NCI-H526 treated with DMSO at 0.1 percent for 48 hours (cell line): ENCODE measurements at regions not wholly inside any gene's neighbourhood (a gene's known extent, or its start where the extent isn't known, plus 50 kb on each side); places are given as distances from the start of the nearest gene placed in this dataset.
A peak's percentile ranks its signal among the peaks of the same experiment; 100 is the strongest.
"Not testable (repeated sequence)": the region's sequence is repeated elsewhere in the genome, so short reads cannot be mapped to it uniquely, and the experiment has no call there.

ENCODE experiments used
- DNase-seq: peaks from one replicate; lab custom pipeline; 2025; lab: John Stamatoyannopoulos, UW

DNA sequence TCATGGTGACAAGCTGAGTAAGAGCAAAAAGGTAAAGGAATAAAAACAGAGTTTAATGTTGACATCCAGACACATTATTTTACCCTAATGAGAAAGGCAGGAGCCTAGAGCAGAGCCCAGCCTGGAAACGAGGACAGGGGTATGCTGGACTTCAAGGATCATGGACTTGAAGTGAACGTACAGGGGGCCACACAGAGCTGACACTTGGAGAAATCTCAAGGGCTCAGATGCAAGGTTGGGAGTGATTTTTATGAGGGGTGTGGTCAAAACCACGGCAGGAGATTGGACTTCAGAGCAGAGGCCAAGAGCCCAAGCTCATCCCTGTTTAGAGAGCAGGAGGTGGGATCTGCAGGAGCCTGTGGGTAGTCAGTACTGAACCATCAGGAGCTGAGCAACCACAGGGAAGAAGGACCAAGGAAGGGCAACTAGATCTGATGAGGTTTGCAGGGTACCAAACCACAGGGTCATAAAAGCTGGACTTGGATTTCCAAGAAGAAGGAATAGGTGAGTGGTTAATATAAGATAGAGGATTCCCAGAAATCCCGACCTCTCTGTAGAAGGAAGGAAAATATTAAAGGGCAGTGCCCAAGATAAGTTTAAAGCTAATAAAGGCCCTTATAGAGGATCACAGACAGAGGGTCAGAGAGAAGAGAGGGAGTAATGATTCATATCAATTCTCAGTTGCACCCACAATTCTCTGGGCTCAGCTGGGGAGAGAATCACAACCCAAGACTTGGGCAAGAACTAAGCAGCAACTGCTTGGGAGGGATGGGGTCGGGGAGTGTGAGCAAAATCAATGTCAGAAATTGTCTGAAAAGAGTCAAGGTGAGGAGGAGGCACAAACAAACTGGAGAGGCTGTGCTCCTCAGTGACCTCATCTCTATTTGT is 331.7 kb downstream of the SOX9 start:
- no peak for DNase-seq

DNA sequence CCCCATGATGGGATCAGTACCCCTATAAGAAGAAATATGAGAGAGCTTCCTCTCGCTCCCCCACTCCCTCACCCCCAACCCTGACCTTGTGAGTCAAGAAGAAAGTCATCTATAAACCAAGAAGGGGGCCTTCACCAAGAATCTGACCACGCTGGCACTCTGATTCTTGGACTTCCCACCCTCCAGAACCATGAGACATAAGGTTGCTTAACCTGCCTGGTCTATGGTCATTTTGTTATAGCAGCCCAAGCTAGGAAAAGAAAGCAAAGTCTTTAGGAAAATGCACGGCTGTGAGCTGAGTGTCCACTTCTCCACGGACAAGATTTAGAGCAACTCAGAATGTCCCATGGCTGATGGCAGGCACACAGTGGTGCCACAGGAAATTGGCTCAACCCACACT is 333.5 kb downstream of the SOX9 start:
- DNase-seq = no peak

DNA sequence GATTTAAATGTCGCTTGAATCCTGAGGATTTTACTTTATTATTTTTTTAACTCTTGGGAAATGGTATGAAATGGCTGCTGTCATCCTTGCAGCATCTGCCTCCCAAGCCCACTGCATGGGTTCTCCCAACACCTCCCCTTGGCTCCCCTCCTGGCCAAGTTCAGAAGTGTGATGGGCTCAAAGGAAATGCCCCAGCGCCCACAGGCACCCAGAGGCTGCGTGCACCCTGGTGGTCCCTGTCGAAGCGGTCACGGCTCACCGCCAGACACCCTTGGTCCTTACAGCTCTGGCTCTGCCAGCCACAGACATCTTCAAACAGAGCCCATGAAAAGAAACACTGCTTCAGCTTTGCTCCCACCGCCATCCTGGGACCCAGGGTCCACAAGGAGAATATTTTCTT is 334.7 kb downstream of the SOX9 start:
- no peak for DNase-seq

DNA sequence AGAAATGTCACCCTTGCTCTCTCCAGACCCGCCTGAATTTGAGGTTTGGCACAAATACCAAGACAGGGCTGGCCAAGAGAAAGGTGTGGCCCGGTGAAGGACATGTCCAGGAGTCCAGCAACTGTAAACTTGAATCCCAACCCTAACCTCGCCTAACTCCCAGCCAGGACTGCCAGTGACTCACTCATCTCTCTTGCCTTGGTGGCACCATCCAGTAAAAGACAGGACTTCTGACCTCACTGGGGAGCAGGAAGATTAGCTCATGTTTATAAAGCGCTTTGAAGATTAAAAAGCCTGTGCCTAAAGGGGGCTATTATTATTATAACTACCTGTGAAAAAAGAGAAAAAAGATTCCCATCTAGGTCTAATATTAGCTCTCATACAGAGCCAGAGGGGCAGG is 335.3 kb downstream of the SOX9 start:
- DNase-seq = no peak

DNA sequence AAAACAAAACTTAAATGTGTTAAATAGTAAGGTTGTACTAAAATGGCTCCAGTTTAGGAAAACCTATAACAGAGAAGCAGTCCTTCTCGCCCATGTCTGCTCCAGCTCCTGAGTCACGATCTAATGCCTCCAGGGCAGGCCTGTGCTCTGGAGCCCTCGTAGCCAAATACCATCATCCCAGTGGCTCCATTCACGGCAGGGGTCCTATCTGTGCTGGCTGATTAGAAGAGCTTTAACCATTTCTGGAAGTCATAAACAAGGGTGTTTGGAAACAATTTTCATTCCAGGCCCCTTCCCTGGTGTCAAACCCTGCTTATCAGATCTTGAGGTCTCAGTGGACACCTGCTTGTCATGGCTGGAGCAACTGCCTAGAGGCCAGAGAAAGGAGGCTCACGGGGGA is 336.9 kb downstream of the SOX9 start:
- no peak for DNase-seq

DNA sequence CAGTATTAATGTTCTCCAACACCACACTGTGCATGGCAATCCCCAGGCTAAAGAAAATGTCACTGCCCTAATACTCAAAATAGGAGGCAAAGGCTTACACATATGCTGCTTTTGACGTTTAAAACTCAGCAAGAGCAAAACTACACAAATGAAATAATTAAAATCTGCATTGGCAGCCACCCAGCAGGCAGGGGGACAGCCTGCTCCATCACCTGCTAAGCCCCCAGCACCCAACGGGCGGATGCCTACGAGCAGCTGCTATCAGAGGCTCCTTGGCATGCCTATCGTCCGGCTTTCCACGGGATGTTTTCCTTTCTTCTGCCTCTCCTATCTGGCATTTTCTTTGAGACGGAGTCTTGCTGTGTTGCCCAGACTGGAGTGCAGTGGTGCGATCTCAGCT is 337.5 kb downstream of the SOX9 start:
- no peak for DNase-seq

DNA sequence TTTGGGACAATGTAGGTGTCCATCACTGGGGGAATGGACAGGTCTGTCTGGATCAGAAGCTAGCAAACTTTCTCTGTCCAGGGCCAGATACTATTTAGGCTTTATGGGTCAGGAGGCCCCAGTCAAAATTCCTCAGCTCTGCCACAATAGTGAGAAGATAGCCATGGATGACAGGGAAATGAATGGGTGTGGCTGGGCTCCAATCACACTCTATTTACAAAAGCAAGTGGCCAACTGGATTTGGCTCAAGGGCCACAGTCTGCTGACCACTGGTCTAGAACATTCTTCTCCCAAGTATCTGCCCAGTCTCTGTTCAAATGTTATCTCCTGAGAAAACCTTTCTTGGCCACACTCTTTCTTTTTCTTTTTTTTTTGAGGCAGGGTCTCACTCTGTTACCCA is 339.9 kb downstream of the SOX9 start:
- no peak for DNase-seq

DNA sequence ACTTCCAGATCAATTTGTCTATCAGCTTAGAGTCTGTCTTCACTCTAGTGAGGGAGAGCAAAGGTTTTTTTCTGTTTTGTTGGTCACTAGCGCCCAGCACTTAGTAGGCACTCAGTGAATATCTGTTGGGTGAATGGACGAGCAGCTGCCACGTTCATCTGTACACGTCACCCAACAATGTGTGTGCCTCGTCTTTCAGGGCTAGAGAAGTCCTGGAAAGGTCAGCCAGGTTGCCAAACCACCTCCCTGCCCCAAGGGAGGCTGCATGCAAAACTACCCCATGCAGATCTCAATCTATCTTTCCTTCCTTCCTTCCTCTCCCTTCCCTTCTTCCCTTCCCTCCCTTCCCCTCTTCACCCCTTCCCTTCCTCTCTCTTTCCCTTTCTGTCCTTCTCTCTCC is 340.9 kb downstream of the SOX9 start:
- DNase-seq = no peak

DNA sequence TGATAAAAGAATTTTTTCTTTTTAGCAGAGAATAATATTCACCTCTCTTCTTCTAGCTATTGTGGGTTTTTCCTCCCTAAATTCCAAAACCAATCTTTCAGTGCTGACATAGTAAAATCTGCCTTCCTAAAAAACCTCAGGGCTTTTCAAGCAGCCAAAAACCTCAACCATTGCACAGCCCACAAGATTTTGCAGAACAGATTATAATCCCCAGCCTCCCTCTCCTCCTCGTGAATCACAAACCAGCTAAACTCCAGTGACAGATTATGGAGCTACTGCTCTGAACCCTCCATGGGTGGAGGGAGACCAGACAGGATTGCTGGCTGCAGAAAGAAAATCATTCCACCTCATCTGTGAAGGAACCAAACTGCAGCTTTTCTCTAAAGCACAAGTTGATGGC is 341.6 kb downstream of the SOX9 start:
- no peak for DNase-seq

DNA sequence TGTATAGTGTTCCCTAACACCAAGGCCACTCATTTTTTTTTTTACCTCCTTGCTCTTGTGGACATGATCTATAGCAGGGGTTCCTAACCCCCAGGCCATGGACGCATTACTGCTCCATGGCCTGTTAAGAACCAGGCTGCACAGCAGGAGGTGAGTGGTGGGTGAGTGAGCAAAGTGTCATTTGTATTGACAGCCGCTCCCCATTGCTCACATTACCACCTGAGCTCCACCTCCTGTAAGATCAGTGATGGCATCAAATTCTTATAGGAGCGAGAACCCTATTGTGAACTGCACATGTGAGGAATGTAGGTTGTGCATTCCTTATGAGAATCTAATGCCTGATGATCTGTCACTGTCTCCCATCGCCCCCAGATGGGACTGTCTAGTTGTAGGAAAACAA is 342.0 kb downstream of the SOX9 start:
- DNase-seq = no peak

DNA sequence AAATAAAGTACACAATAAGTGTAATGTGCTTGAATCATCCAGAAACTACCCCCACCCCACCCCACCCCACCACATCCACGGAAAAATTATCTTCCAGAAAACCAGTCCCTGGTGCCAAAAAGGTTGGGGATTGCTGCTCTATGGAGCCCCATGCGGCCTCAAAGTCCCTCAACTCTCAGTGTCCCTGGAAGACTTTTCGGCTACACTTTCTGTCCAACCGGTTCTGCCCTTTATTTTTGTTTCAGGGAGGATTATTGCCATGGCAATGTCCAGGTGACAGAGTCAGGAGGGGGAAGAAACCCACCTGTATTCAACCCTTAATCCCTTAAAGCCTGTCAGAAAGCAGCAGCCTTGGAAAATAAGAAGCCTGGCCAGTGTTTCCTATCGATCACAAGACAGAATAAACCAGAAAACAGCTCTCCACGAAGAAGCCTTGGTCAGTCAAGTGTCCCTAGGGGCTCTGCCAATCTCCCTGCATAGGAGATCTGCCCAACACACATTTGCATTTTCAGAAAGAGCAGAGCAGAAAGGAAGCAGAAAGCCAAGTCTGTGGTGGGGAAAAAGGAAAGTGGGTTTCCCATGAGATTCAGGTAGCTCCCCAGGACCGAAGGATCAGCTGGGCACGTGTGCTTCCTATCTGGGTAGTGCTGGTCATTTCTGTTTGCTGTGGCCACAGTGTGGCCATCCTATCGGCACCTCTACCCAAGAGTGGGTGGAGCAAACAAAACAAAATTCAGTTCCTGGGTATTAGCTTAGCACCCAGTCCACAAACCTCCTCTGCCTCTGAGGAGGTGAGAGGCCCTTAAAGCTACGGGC is 342.7 kb downstream of the SOX9 start:
- peak; percentile 79 for DNase-seq

DNA sequence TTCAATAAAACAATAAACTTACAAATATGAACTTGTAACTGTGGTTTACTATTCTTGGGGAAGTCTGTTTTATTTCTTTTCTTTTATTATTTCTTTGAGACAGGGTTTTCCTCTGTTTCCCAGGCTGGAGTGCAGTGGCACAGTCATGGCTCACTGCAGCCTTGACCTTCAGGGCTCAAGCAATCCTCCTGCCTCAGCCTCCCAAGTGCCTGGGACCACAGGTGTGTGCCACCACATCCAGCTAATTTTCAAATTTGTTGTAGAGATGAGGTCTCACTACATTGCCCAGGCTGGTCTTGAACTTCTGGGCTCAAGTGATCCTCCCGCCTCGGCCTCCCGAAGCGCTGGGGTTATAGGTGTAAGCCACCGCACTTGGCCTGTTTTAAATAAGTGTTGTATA is 343.4 kb downstream of the SOX9 start:
- DNase-seq = not testable (repeated sequence)

DNA sequence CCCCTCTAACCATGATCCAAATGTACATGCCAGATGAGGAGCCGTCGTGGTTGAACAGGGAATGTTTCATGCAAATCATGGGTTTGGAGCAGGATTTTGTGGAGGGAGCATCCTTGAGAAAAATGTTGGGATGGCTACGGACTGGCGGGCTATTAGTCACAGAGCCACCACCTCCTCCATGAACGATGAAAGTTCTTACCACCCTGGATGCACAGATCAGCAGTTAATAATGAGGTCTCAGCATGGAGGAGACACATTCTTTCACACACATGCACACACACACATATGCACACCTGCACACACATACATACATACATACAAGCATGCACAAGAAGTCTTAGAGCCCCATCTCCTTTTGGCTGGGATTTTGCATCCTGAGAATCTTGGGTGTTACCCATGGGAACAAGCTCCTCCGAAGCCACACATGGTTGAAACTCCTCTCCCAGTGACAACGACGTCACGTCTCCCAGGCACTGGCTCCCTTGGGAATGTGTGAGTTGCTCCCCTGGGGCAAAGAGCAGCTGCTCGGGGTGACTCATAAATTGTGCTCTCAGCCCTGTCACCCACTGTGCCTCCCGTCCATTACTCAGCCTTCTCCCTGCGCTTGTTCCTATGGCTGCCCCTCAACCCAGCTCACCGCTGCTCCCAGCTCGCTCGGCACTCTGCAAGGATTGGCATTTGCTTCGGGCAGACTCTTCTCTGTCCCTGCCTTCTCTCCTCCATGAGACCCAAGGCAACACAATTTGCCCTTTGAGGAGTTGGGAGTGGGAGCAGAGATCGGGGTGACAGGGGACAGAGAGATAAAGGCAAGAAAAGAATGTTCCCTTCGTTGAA is 344.6 kb downstream of the SOX9 start:
- DNase-seq = peak; percentile 81

DNA sequence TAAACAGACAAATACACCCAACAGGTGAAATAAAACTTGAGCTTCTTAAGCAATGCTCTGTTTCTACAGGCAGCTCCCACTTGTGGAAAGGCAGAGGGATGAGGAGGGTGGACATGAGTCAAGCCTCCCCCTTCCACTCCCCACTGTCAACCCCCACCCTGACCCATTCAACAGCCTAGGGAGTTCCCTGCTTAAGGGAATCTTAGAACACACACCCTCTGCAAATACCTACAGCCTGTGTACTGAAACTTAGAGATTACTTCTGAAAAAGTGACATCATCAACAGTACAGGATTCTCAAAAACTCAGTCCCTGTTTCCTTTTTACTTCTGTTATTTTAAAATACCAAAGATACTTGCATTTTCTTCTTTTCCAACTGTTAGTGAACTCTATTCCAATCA is 345.4 kb downstream of the SOX9 start:
- no peak for DNase-seq

DNA sequence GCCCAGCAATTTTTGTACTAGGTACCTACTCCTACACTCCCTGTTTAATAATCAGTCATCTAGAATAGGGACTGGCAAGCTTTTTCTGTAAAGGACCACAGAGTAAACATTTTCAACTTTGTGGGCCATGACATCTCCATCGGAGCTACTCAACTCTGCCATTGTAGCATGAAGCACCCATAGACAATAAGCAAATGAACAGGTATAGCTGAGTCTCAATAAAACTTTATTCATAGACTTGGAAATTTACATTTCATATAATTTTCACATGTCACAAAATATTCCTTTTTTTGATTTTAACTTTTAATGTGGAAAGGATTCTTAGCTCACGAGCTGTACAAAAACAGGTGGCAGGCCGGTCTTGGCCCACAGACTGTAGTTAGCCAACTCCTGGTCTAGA is 345.8 kb downstream of the SOX9 start:
- DNase-seq = no peak

DNA sequence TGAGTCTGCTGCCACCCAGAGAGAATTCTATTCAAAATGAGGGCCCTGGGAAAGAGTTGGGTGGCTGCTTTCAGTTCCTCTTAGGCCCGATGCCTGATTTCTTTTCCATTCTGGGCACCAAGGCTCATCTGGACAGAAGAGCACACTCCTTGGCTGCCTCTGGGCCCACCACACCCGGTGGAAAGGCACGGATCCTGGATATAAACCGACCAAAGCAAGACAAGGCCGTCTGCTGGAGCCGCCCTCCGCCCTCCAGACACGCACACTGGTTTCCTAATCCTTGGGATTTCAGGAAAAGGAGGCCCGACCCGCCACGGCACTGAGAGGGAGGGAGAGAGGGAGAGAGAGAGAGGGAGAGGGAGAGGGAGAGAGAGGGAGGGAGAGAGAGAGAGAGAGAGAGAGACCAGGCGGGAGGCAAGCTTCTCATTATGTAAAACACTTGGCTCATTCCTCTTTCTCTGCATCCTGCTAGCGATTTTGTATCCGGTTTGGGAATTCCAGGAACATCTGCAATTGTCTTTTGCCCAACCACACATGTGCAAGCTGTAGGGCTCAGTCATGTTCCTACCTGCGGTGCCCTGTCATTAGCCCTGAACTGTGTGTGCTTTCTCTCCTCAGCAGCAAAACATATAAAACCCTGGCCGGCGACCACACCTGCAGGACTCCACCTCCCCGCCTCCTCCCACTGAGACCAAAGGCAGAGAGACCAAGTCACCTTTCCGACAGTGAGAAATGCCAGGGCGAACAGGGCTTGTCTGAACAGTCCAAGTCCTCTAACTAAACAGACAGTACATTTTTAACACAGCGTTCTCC is 347.2 kb downstream of the SOX9 start:
- DNase-seq = peak; percentile 69

DNA sequence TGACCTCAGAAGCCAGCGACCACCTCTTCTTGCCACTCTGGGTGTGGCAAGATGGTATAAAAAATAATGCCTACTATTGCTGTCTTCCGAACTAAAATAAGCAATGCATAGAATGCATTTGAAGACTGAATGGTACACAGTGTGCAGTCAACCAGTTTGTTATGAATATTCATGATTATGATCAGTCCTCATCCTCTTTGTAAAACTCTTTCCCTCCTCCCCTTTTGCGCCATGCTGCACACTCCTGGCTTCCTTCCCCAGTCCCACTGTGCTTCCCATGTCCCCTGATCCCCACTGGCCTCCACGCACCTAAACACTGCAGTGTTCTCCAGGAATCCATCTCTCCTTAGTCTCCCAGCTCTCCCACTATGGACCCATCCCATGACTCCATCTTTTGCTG is 348.0 kb downstream of the SOX9 start:
- DNase-seq = peak; percentile 57

DNA sequence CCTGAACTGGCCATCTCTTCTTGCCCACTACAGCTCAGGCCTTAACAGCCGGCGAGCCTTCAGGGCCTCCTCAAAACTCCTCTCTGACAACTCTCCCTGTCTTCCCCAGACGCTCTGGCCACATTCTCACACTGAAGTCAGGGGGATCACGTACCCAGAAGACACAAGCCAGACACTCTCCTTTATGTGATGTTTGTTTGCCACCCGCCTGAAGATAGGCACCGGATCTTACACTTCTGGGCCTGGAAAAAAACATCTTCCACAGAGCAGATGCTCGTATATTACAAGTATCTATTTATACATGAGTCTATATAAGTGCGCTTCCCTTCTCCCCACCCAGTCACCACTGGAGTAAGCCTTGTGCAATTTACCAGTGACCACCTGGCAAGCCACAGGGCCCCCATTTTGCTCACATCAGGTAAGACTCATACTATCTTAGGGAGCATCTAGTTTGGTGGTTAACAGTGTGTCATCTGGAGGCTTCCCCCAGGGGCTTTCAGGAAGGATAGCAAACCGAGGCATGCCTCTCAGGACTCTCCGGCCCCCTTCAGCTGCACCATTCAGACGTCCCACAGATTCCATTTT is 349.4 kb downstream of the SOX9 start:
- DNase-seq = no peak

DNA sequence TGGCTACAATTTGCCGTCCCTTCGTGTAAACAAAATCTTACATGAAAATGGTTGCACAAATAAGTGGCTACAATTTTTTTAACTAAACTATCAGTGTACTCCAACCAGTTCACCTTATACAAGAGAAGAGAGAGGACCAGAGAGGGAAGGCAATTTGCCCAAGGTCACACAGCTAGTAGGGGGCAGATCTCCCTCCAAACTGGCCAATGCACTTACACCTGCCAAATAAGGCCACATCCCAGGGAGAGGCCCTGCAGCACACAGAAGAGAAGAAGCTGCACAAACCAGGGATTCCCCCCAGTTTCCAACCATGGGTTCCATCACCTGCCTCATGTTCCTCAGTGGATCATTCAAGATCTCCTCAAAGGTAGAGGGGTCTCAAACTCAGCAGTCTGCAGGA is 349.9 kb downstream of the SOX9 start:
- no peak for DNase-seq

DNA sequence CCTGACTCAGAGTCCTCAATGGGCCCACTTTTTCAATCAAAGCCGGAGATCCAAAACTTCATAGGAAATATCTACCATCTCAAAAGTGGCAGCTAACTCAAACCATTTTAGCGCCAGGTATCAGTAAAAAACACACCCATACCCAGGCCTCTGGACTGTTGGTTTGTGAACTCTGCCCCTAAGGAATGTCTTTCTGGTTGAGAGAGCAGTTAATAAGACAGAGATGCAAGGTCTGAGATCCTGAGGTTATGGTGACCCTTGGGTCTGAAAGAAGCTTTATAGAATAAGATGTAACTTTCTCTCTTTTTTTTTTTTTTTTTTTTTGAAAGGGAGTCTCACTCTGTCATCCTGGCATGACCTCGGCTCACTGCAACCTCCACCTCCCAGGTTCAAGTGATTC is 350.5 kb downstream of the SOX9 start:
- no peak for DNase-seq

DNA sequence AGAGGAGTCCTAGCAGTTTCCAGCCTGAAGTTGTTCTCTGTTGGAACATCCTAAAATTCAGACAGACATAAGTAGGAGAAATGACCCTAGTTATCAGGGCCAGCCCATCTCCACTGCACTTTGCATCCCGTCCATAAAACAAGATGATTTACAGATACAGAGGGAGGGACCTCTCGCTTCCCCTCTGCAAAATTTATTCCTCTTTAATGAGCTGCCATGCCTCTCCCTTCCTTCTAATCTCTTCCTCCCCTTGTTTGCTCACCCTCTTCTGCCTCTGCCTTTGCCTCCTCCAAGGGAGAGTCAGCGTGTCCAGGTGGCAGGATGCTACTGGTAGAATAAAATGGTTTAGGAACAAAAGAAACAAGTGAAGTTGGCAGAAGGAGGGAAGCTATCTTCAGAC is 351.3 kb downstream of the SOX9 start:
- peak; percentile 47 for DNase-seq
